ENCODE measurements at regions not wholly inside any gene's neighbourhood (a gene's known extent, or its start where the extent isn't known, plus 50 kb on each side); places are given as distances from the start of the nearest gene placed in this dataset.

- TF ChIP-seq EP300 (IDR thresholded peaks at IDR 0.05) = no peak
- TF ChIP-seq, protein P1, sequence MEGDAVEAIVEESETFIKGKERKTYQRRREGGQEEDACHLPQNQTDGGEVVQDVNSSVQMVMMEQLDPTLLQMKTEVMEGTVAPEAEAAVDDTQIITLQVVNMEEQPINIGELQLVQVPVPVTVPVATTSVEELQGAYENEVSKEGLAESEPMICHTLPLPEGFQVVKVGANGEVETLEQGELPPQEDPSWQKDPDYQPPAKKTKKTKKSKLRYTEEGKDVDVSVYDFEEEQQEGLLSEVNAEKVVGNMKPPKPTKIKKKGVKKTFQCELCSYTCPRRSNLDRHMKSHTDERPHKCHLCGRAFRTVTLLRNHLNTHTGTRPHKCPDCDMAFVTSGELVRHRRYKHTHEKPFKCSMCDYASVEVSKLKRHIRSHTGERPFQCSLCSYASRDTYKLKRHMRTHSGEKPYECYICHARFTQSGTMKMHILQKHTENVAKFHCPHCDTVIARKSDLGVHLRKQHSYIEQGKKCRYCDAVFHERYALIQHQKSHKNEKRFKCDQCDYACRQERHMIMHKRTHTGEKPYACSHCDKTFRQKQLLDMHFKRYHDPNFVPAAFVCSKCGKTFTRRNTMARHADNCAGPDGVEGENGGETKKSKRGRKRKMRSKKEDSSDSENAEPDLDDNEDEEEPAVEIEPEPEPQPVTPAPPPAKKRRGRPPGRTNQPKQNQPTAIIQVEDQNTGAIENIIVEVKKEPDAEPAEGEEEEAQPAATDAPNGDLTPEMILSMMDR (IDR thresholded peaks at IDR 0.05) = no peak
Measured at GRCh38 chr4:57945298-57945697, 835.1 kb upstream of the IGFBP7 start.

Measured in suprapubic skin (tissue), 3 donors.